SK-N-SH (cell line): ENCODE measurements at regions not wholly inside any gene's neighbourhood (a gene's known extent, or its start where the extent isn't known, plus 50 kb on each side); places are given as distances from the start of the nearest gene placed in this dataset.

Experiments used
- TF ChIP-seq, protein P1 (sequence below): IDR thresholded peaks from 2 replicates; pipeline ENCODE4 v1.4.0; 2012; ENCODE audit warnings: low read depth, borderline replicate concordance
- TF ChIP-seq, protein P2 (sequence below): fragments of 200-600 bp; sonication (generic); IDR thresholded peaks from 2 replicates; pipeline ENCODE4 v1.6.1; 2017; ENCODE audit warnings: antibody characterized with exemption, mild to moderate bottlenecking, moderate library complexity

DNA sequence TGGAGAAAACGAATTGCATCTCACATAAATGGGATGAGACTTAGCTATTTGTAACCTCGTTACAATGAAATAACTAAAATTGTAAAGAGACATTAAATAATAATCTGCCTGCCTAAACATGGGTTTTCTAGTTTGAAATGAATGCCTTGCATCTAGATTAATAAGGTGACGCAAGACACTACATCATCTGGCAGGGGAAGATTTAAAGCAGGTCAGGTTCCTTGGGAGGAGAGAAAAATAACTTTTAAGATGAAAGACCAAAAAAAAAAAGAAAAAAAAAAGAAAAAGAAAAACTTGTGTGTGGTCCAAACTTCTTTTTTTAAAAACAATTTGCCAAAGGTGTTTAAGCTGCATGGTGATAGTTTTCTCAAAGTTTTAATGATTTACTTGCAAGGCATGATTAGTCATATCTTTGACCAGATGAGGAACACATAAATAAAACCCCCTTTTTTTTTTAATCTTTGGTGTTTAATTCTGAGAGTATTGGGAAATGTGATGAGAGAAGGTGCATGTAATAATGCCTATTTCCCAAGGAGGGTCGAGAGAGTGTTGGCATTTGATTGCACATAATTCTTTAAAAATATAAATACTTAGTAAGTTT, 122.9 kb upstream of the ADAMTSL1 start:
- TF ChIP-seq, protein P1, sequence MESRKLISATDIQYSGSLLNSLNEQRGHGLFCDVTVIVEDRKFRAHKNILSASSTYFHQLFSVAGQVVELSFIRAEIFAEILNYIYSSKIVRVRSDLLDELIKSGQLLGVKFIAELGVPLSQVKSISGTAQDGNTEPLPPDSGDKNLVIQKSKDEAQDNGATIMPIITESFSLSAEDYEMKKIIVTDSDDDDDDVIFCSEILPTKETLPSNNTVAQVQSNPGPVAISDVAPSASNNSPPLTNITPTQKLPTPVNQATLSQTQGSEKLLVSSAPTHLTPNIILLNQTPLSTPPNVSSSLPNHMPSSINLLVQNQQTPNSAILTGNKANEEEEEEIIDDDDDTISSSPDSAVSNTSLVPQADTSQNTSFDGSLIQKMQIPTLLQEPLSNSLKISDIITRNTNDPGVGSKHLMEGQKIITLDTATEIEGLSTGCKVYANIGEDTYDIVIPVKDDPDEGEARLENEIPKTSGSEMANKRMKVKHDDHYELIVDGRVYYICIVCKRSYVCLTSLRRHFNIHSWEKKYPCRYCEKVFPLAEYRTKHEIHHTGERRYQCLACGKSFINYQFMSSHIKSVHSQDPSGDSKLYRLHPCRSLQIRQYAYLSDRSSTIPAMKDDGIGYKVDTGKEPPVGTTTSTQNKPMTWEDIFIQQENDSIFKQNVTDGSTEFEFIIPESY = no peak
- TF ChIP-seq, protein P2, sequence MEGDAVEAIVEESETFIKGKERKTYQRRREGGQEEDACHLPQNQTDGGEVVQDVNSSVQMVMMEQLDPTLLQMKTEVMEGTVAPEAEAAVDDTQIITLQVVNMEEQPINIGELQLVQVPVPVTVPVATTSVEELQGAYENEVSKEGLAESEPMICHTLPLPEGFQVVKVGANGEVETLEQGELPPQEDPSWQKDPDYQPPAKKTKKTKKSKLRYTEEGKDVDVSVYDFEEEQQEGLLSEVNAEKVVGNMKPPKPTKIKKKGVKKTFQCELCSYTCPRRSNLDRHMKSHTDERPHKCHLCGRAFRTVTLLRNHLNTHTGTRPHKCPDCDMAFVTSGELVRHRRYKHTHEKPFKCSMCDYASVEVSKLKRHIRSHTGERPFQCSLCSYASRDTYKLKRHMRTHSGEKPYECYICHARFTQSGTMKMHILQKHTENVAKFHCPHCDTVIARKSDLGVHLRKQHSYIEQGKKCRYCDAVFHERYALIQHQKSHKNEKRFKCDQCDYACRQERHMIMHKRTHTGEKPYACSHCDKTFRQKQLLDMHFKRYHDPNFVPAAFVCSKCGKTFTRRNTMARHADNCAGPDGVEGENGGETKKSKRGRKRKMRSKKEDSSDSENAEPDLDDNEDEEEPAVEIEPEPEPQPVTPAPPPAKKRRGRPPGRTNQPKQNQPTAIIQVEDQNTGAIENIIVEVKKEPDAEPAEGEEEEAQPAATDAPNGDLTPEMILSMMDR = no peak
